SU-DHL-6 (cell line): ENCODE measurements at regions not wholly inside any gene's neighbourhood (a gene's known extent, or its start where the extent isn't known, plus 50 kb on each side); places are given as distances from the start of the nearest gene placed in this dataset.

Experiments
- EZH2phosphoT487 ChIP-seq: fragments of 200-600 bp; sonication (generic), shearing (Covaris generic); conservative IDR thresholded peaks from 2 replicates; pipeline ENCODE4 v1.6.1; 2018; ENCODE audit warnings: mild to moderate bottlenecking, antibody characterized with exemption, low read length, moderate library complexity, mixed read lengths
- TF ChIP-seq, protein P1 (sequence below): fragments of 200-600 bp; sonication (generic); IDR thresholded peaks from one replicate; pipeline ENCODE4 v1.5.1; 2017; ENCODE audit warnings: antibody characterized with exemption, mild to moderate bottlenecking, low read length, moderate library complexity; ENCODE audit not compliant: insufficient read depth, poor library complexity, severe bottlenecking

DNA sequence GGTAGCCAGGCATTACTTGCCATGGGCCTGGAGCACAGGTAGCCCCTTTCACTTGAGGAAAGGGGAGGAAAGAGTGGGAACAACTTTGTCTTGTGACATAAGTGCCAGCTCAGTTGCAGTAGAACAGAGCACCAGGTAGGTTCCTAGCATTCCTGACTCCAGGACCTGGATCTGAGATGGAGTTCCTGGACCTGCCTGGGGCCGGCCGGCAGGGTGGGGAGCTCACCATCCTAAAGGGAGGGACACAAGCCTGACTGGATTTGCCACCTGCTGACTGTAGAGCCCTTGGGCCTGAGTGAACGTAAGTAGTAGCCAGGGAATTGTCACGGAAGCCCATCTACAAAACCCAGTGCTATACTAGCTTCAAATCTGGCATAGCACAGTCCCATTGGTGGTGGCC is 653.3 kb upstream of the CDH6 start:
- TF ChIP-seq, protein P1, sequence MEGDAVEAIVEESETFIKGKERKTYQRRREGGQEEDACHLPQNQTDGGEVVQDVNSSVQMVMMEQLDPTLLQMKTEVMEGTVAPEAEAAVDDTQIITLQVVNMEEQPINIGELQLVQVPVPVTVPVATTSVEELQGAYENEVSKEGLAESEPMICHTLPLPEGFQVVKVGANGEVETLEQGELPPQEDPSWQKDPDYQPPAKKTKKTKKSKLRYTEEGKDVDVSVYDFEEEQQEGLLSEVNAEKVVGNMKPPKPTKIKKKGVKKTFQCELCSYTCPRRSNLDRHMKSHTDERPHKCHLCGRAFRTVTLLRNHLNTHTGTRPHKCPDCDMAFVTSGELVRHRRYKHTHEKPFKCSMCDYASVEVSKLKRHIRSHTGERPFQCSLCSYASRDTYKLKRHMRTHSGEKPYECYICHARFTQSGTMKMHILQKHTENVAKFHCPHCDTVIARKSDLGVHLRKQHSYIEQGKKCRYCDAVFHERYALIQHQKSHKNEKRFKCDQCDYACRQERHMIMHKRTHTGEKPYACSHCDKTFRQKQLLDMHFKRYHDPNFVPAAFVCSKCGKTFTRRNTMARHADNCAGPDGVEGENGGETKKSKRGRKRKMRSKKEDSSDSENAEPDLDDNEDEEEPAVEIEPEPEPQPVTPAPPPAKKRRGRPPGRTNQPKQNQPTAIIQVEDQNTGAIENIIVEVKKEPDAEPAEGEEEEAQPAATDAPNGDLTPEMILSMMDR, result no peak
- no peak for TF ChIP-seq EZH2phosphoT487
